CD4-positive, alpha-beta T cell treated with Interleukin-4 for 4 hours (primary cell): ENCODE measurements at regions not wholly inside any gene's neighbourhood (a gene's known extent, or its start where the extent isn't known, plus 50 kb on each side); places are given as distances from the start of the nearest gene placed in this dataset.

Source experiments
- DNase-seq: peaks from one replicate; pipeline ENCODE4 v3.0.0-alpha.2; 2020

DNA sequence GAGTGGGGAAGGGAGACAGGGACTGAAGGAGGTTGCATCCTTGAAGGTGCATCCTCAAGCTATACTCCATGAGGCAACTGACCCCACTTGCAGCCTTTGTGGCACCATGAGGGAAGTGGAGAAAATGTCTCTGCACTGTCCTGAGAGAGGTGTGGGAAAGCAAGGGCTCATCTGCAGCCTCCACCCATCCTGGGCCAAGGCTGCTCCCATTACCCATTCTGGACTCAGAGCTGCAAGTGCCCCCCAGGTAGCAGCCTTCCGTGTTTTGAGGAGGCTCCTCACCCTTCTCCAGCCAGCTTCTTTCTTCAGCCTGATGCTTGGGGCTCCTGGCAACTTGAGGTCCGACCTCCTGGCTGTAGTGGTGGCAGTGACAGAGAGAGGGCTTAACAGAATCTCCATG lies 294.6 kb downstream of the CDH26 start:
- DNase-seq: no peak

DNA sequence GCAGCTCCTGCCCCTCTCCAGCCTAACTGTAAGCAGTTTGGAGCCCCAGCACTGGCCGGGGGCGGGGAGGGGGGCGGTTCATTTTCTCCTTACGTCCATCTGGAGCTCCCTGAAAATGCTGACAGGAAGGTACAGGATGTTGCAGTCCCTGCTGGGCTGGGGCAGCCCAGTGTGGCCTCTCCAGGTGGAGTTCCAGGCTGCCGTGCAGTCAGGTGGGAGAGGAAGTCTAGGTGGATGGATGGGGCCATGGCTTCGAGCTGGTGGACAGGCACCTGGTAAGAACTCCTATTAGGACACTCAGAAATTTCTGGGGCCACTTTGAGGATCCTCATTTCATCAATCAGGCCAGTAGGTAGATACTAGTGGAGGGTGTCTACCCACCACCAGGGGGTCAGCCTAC lies 295.2 kb downstream of the CDH26 start:
- DNase-seq: no peak

DNA sequence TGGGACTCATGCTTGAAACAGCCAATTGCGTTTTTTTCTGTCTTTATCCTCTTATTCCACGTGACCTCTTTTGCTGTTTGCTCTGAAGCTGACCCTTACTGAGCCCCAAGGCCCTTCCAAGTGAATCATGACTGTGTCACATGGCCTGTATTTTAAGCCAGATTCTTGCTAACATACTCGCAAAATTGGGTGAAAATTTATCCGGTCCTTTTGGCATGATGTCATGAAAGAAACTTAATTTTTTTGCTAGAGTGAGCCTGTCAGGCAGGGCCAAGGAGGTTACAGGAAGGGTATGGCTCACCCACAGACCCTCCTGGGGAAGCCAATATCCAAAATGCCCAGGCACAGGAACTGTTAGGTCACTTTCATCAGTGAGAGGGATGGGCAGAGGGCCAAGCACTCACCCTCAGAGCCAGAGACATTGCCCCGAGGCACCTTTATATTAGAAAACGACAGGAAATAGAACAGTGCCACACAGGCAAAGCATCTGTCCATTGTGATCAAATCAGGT lies 296.7 kb downstream of the CDH26 start:
- DNase-seq: no peak

DNA sequence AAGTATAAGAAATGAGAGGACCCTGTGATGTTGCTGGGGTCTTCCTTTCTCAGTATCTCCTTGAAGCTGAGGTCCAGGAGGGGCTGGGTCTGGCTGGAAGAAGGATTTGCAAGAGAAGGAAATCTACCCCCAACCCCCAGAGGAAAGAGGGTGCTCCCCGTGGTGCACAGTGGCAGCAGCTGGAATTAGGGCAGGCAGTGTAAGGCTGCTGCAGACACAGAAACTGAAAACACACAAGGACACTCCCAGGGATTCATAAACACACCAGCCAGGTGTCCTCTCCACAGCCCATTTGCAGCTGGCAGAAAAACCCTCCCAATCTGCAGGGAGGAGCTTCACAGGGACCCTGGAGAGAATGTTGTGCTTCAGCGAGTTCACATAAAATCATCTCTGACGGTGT lies 297.2 kb downstream of the CDH26 start:
- no peak for DNase-seq

DNA sequence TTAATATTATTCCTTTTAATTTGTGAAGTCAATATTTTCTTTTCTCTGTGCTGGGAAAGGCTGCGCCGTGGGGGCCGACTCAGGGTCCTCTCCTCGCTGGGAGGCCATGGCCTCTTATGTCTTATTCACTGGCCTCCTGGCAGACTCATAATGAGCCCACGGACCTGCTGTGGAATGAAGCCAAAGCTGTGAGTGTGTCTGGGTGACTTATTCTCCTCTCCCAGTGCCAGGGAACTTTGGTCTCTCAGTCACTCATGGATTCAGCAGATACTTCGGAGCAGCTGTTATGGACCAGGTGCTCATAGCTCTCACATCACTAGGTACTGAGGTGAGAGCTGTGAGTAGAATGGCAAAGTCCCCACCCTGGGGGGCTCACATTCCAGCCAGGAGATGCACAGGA lies 297.6 kb downstream of the CDH26 start:
- no peak for DNase-seq

DNA sequence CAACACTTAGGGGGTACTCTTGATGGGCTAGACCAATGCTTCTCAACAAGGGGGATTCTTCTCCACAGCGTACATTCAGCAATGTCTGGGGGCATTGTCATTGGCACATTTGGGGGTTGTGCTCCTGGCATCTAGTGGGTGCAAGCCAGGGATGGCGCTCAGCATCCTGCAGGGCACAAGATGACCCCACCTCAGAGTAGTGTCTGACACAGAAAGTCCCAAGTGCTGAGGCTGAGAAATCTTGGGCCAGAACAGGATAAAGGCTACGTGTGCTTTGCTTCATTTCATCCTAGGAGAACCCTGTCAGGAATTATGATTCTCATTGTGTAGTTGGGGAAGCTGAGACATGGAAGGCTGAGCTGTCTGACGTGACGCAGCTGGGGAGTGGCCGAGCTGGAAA lies 298.6 kb downstream of the CDH26 start:
- DNase-seq: no peak

DNA sequence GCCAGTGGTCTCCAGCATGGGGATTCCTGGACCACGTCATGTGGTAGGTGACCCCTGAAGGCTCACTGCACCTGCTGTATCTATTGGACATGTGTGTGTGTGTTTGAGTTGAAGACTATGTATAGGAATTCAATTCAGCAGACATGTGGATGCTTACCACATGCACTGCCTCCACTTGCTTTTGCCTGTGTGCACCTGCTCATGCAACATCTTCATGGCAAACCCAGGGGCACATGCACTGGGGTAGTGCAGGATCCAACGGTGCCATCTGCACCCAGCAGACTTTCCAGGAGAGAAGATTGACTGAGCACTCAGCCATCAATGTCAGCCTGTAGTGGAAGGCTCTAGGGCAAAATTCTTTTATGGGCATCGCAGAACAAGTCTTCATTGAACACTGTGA lies 299.4 kb downstream of the CDH26 start:
- no peak for DNase-seq

DNA sequence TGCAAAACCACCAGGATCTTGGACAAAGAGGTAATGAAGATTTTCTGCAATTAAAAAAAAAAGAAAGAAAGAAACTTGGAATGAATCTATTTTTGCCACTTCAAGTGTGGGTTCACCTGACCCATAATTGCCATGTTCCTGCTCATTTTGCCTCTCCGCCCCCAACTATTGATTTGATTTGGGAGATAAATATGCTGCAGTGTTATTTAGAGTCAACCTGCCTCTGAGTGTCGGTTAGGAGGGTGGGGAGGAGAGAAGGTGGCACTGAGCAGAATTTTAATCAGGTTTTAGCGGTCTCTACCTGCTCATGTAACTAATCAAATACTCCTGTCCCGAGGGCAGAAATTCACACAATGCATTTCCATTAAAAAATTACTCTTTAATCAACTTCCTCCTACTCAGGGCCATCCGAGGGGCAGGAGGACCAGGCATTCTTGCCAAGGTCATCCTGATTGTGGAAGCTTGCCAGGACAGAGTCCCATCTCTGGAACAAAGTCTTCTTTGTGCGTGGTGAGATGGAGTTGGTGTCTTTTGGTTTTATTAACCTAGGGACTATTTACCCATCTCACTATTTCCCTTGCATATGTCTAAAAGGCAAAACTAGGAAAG lies 300.1 kb downstream of the CDH26 start:
- no peak for DNase-seq

DNA sequence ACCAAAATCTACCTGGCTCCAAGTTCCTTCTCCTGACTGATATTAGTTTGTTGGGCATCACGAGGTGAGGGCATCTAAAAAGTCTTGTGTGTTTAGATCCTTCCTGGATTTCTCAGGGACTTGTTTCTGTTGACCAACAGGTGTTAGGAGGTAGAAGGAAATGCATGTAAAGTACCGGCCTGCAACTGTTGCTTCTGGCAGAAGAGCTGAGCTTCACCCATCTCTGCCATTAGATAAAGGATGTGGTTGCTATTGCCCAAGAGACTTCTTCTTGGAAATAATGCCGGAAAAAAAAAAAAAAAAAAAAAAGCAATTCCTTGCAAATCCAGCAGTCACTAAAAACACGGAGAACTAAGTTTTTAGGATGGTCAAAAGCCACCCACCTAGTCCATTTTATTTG lies 303.1 kb downstream of the CDH26 start:
- DNase-seq: no peak

DNA sequence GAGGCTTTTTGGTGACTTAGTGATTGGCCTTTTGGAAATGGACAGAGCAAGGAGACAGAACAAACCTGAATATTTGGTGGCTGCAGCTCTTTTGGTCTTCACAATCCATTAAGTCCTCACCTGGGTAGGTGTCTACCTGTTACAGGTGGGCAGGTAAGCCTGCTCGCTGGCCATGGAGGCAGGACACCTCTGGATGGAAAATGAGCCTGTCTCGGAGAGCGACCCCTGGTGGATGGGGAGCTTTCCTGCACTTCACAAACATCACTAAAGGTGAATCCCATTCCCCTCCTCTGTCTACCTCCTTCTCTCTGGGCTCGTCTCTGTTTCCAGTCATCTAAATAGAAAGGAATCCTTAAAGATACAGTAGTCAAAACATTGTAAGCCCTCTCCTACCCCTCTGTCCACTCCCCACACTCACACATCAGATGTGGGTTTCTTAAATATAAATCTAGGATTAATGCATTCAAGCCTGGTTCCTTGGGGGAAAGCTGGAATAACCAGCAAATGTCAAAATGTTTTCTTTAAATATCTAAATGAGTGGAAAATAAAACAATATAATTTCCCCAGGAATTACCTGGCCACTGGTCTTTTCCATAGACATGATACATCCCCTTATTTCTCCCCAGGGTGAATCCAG lies 304.9 kb downstream of the CDH26 start:
- peak; percentile 47 for DNase-seq

DNA sequence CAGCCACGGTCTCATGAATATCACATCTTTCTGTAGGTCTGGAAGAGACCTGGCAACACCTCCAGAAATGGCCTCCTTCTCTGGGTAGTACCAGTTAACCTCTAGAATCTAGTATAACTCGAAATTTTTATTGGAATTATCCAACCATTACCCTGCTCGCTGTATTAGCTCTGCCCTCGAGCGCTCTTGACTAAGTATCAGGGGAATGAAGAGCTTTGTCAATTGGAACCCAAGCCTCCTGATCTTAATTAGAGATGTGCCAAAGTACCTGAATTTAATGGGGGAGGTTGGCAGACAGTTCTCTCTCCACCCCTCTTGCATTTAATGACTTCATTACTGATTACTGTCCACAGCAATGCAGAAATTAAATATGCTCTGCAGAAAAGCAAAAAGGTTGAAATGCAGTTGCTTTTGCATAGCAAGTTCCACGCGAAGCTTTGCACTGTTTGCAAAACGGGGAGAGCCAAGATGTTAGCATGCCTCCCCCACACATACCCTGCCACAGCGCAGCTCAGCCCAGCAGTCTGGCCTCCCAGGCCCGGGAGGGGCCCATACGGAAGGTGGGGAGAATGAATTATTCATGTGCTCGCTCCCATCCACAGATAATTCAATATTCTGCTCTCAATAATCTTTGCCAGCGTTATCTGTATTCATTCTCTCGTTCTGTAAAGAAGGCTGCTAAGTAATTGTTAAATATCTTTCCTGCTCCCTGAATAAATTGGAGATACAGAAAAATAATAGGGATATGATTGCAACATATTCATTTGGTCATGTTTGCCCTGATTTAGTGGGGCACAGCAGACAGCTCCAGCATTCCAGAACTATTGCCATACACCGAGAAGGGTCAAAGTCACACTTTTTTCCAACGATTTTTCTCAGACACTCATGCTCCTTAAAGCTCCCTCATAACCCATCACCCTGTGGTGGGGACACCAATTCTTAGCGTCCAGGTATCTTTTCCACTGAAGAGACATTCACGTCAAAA lies 305.8 kb downstream of the CDH26 start:
- no peak for DNase-seq

DNA sequence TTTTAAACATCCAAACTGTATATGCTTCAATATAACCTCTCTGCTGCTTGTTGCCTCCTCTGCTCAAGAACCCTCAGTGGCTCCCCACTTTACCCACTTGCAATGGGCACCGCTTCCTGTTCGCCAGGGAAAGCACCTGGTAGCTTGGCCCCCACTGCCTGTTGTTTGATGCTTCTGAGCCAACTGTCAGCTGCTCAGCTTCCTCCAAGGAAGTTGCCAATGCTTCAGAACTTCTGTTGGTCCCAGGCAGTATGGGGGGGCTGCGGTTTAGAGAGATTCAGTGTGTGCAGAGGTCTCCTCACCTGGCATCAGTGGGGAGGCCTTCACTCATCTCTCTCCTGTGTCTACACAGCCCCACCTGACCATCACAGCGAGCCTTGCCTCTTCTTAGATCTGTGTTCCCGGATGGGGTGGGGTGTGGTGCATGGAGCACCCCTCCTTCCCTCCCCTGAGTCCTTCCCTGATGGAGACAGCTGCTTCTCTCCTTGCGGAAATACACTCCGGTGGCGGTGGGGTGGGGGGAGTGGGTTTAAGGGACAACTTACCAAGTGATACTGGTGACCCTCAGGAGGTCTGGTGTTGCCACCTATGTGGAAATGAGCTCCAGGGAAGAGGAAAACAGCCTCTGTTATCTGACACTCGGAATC lies 308.1 kb downstream of the CDH26 start:
- no peak for DNase-seq

DNA sequence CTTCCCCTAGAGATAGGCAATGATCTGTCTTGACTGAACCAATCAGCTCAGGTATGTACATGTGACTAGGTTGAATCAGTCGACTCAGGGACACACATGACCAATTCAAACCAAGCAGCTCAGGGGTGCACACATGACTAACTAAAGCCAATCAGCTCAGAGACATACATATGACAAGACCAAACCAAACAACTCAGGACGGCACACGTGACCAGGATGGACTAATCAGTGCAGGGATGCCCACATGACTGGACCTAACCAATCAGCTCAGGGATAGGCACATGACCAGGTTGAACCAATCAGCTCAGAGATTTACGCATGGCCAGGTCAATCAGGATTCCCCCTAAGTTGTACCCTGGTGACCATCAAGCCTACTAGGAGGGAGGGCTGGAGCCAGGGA lies 310.3 kb downstream of the CDH26 start:
- DNase-seq: no peak

DNA sequence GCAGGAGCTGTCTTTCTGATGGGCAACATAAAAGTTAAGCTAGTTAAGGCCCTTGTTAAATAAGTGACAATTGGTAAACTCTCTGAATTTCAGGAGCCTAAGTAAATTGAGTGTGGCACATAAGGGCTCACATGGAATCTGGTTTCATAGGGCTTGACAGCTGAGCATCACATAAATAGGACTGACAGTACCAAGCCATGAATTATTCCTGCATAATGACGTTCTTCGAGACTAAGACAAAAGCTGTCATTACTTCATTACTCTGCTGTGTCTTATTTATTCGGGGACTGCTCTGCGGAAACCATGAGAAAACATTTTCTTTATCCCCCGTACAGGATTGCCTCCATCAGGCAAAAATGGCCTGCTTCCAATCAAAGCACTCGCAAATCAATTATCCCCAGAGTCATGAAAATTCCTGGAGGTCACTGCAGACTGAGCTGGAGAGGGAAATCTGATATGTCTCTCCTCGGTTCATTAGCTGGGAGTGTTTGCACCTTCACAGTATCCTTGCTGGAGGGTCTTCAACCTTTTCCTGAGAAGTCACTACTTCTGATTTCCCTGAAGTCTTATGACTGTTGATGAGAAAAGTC lies 311.4 kb downstream of the CDH26 start:
- no peak for DNase-seq

DNA sequence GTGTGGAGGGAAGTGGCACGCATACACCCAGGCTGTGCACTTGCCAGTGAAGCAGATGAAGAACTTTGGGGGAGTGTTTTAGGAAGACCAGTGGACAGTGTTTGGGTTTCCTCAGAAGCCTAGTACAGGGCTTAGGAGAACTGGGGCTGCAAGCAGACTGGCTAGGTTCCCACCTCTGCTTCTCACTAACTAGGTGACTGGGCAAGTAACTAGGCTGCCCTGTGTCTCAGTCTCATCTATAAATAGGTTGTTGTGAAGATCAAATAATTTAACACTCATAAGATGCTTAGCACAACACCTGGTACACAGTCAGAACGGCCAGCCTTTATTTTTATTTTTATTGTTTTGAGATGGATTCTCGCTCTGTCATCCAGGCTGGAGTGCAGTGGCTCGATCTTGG lies 312.1 kb downstream of the CDH26 start:
- DNase-seq: no peak

DNA sequence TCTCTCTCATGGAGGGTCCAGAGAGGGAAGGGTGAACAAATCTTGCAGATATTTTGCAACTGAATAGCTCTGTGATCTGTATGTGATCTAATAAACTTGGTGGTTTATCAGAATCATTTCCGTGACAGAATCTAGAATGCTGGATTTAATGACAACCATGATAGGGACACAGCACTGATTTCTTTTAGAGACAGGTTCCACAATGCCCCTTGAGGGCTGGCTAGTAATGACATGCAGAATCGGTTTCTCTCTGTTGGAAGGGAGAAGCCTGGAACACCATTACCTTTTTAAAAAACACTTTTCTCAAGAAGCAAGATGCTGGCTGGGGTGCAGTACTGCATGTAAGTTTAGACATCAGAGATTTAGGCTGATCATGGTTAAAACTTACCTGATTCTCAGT lies 313.4 kb downstream of the CDH26 start:
- no peak for DNase-seq

DNA sequence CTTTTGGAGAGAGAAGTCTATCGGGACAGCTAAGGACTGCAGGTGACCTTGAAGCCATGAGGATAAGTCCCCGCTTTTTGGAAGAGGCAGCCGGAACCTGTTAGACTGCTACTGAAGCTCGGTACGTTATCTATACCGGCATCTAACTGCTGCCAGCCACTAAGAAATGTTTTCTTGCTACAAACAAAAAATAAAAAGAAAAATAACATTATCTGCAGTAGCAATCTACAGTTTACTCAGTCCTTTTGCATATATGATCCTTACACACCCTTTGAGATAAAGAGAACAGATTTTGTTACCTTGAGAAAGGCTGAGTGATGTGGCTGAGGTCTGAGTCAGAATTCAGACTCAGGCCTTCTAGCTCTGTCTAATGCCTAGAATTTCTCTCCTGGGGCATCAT lies 314.6 kb downstream of the CDH26 start:
- DNase-seq: no peak

DNA sequence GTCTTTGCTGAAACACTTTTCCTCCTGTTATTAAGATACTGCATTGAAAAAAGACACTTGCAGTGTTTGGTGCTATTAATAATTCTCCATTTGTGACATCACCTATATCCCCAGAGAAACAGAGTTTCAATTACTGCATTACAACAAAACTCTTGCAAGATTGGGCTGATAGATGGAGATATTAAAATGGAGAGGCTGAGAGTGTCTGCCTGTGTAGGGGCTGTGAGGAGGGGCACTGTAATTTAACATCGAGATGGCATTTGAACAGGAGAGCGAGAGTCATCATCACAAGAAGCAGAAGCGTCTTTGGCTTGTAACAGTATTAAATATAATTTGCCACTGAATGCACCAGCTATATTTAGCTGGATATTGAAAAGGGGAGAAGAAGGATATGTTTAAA lies 316.5 kb downstream of the CDH26 start:
- no peak for DNase-seq

DNA sequence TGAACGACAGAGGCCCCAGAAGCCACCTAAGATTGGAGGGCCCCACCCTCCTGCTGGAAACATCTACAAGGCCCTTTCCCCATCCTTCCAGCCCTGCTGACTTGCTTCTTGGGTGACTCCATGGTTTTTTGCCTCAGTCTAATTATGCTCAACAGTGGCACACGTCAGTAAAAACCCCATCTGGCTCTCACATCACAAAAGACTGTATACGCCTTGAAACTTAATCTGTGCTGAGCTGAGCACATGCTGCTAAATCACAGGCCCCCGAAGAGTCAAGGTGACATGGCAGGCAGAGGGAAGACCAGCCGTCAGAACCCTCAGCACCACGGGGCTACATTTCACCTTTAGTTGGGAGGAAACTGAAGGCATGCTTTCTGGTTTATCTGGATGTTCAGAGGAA lies 323.1 kb downstream of the CDH26 start:
- no peak for DNase-seq

DNA sequence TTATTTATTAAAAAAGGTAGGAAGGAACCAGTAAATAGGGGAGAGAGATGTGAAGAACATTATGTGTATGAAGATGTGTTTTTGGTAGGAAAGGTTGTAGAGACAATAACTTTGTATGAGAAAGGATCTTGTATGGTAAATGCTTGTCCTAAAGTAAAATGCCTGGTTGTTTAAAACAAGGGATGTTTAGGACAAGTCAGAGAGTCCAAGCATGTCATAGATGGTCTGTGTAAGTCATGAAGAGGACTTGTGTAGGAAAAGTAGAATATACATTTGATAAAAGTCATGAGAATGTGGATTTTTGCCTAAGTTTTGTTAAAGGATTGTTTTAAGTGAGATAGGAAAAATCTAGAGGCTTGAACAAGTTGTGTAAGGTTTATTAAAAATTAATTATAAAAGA lies 325.1 kb downstream of the CDH26 start:
- no peak for DNase-seq

DNA sequence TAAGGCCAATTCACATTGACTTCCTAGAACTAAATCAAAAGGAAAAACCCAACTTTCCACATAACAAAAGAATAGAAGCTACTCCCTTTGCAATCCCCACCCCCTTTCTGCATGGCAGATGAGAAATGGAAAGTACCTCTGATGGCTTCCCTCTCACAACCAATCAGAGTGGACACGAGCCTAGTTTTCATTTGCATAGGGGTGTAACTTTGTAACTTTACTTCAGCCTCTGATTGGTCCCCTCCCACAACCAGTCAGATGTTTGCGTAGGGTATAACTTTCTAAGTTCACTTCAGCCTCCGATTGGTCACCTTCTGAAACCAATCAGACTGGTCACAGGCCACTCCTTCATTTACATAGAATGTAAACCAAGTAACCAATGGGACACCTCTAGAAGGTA lies 328.5 kb downstream of the CDH26 start:
- DNase-seq: no peak

DNA sequence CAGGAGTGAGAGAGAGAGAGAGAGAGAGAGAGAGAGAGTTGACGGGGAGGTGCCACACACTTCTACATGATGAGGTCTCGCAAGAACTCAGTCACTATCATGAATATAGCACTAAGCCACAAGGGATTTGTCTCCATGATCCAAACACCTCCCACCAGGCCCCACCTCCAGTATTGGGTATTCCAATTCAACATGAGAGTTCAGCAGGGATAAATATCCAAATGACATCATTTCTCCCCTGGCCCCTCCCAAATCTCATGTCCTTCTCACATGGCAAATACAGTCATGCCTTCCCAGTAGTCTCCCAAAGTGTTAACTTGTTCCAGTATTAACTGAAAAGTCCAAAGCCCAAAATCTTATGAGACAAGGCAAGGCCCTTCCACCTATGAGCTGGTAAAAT lies 330.7 kb downstream of the CDH26 start:
- no peak for DNase-seq

DNA sequence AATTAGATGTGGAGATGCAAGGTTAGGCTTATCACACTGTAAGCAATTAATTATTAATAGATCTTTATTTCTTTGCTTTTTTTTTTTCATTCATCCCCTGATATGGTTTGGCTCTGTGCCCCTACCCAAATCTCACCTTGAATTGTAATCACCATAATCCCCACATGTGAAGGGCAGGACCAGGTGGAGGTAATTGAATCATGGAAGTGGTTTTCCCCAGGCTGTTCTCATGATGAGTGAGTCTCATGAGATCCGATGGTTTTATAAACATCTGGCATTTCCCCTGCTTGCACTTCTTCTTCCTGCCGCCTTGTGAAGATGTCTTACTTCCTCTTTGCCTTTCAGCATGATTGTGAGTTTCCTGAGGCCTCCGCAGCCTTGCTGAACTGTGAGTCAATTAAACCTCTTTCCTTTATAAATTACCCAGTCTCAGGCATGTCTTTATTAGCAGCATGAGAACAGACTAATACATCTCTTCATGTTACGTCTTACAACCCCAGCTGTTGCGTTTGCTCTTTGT lies 333.8 kb downstream of the CDH26 start:
- no peak for DNase-seq
